Cardiac fibroblast (primary cell): ENCODE measurements at regions not wholly inside any gene's neighbourhood (a gene's known extent, or its start where the extent isn't known, plus 50 kb on each side); places are given as distances from the start of the nearest gene placed in this dataset.

Experiments used
- DNase-seq, 2 donors: peaks; one replicate each; pipeline versions ENCODE4 v3.0.0 to v3.0.0-alpha.2; 2010; ENCODE audit warnings: low read depth in 2 of 2
- H3K4me3 ChIP-seq, 2 donors: replicated peaks in 1 of 2; 1 replicate in 1 of 2; 2 replicates in 1 of 2; pipeline ENCODE4 v1.5.1; 2011; ENCODE audit warnings: low read depth in 2 of 2, low read length in 2 of 2, mild to moderate bottlenecking in 2 of 2, moderate library complexity in 1 of 2
- TF ChIP-seq, protein P1 (sequence below): IDR thresholded peaks from one replicate; pipeline ENCODE4 v1.5.1; 2011; ENCODE audit warnings: low read depth, mild to moderate bottlenecking, low read length, inconsistent platforms

- no peak for DNase-seq
- TF ChIP-seq, protein P1, sequence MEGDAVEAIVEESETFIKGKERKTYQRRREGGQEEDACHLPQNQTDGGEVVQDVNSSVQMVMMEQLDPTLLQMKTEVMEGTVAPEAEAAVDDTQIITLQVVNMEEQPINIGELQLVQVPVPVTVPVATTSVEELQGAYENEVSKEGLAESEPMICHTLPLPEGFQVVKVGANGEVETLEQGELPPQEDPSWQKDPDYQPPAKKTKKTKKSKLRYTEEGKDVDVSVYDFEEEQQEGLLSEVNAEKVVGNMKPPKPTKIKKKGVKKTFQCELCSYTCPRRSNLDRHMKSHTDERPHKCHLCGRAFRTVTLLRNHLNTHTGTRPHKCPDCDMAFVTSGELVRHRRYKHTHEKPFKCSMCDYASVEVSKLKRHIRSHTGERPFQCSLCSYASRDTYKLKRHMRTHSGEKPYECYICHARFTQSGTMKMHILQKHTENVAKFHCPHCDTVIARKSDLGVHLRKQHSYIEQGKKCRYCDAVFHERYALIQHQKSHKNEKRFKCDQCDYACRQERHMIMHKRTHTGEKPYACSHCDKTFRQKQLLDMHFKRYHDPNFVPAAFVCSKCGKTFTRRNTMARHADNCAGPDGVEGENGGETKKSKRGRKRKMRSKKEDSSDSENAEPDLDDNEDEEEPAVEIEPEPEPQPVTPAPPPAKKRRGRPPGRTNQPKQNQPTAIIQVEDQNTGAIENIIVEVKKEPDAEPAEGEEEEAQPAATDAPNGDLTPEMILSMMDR, result no peak
- no peak overlapping the region for H3K4me3 ChIP-seq
Observed at GRCh38 chr13:27847669-27848068, 55.4 kb downstream of the GSX1 start.

- no peak for DNase-seq
- H3K4me3 ChIP-seq, result no peak overlapping the region
- TF ChIP-seq, protein P1, result no peak
Observed at GRCh38 chr13:27851096-27851850, 59.0 kb downstream of the GSX1 start.

GRCh38 chr13:27852491-27852890, 60.2 kb downstream of the GSX1 start:
- TF ChIP-seq, protein P1, result no peak
- no peak for DNase-seq
- no peak overlapping the region for H3K4me3 ChIP-seq

GRCh38 chr13:27853335-27853734, 61.1 kb downstream of the GSX1 start:
- no peak for DNase-seq
- no peak overlapping the region for H3K4me3 ChIP-seq
- TF ChIP-seq, protein P1, result no peak

GRCh38 chr13:27853861-27854260, 61.6 kb downstream of the GSX1 start:
- no peak overlapping the region for H3K4me3 ChIP-seq
- TF ChIP-seq, protein P1, result no peak
- no peak for DNase-seq

- no peak overlapping the region for H3K4me3 ChIP-seq
- TF ChIP-seq, protein P1, result no peak
- DNase-seq, result no peak
Observed at GRCh38 chr13:27854606-27855005, 62.3 kb downstream of the GSX1 start.

- TF ChIP-seq, protein P1, result no peak
- DNase-seq, result no peak
- H3K4me3 ChIP-seq, result no peak overlapping the region
Observed at GRCh38 chr13:27855381-27855780, 63.1 kb downstream of the GSX1 start.
